NCI-H226 (cell line): ENCODE measurements at regions not wholly inside any gene's neighbourhood (a gene's known extent, or its start where the extent isn't known, plus 50 kb on each side); places are given as distances from the start of the nearest gene placed in this dataset.
A peak's percentile ranks its signal among the peaks of the same experiment; 100 is the strongest.

ENCODE experiments used
- DNase-seq: peaks from one replicate; pipeline ENCODE4 v3.0.0-alpha.2; 2015

DNA sequence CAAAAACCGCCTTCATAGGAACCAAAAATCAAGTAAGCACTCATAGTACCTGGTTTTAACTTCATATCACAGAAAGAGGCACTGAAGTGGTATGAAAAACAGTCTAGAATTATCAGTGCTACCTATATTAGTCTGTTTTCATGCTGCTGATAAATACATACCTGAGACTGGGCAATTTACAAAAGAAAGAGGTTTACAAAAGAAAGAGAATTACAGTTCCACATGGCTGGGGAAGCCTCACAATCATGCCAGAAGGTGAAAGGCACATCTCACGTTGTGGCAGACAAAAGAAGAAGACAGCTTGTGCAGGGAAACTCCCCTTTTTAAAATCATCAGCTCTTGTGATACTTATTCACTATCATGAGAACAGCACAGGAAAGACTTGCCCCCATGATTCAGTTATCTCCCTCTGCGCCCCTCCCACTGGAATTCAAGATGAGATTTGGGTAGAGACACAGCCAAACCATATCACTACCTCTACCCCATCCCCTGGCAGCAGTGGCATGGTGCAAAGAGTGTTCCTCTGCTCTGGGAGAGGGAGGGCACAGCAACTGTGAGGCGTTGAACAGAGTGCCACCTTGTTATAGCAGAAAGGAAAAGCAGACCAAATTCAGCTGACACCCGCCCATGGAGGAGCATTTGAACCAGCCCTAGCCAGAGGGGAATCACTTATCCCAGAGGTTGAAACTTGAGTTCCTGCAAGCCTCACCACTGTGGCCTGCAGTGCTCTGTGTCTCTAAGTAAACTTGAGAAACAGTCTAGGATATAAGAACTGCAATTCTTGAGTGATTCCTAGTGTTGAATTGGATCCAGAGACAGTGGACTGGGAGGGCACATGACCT lies 61.9 kb upstream of the PTPRZ1 start:
- no peak for DNase-seq

- no peak for DNase-seq
These were observed 65.9 kb upstream of the PTPRZ1 start for GRCh38 chr7:121807078-121807477.

DNA sequence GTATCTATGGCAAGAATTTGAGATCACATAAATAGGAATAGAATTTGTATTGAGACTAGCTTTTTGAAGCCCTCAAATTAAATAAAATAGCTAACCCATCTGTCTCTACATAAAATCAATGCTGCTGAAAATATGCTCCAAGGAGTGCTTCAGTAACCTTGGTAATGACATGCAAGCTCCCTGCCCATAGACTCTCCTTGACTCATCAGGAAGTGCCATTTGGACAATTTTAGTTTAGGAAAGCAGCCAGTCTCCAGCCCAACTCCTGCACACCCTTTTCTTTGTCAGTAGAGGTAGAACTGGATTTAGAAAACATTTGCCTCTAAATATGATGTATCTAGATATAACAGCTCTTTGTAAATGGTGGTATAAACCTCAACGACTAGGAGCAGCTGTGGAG lies 69.9 kb upstream of the PTPRZ1 start:
- DNase-seq: no peak

DNA sequence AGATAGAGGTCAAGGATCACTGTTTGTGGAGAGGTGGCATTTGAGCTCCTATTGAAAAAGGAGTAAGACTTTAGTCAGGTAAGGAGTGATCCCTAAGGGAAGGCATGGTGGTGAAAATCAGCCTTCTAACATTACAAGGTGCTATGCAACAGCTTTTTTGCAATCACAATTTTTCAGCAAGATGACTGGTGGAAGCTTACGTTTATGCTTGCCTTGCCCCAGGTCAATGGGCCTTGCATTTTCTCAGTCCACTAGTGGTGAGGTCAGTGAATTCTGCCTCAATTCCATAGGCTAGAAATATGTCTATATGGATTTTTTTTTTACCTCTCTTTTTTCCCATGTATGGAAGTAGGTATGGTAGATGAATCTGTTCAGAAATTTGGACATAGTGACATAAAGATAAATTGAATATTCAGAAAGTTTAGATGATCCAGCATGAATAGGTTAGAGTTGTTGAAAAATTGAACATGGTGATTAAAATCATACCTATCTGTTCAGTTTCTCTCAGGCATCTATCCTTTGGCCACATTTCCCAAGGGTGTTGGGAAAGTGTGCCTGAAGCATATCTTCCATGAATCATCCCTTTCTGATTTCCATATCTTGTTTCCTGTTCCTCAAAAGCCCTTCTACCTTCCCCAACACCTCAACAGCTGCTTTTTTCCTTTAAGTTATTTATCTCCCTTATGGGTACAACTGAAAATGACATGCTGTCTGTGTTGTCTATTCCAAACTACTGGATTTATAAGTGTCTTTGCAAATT lies 71.9 kb upstream of the PTPRZ1 start:
- DNase-seq: peak; percentile 40

- DNase-seq: peak; percentile 63
These were observed 74.1 kb upstream of the PTPRZ1 start for GRCh38 chr7:121798896-121799295.

GRCh38 chr7:121798453-121798840 lies 74.5 kb upstream of the PTPRZ1 start:
- DNase-seq: no peak

- DNase-seq: no peak
These were observed 75.1 kb upstream of the PTPRZ1 start for GRCh38 chr7:121797657-121798452.

GRCh38 chr7:121796936-121797656 lies 75.9 kb upstream of the PTPRZ1 start:
- DNase-seq: no peak

- no peak for DNase-seq
These were observed 76.6 kb upstream of the PTPRZ1 start for GRCh38 chr7:121796381-121796780.

DNA sequence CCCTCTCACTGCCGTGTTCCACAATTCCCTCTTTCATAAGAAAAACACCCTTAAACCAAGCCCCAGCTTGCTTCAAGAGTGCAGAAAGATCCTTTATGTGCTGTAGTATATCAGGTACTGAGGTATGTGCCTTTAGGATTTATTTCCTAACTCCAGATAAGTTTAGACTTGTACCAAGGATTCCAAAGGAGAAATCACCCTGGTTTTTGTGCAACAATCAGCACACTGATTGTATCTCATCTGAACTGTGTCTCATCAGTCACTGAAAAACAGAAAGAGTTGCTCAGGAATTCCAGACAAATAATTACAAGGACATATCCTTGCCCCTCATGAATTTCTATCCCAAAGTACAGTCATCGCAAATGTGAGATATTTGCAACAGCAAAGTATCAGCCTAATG lies 77.2 kb upstream of the PTPRZ1 start:
- DNase-seq: no peak

GRCh38 chr7:121793716-121794115 lies 79.2 kb upstream of the PTPRZ1 start:
- DNase-seq: peak; percentile 47

DNA sequence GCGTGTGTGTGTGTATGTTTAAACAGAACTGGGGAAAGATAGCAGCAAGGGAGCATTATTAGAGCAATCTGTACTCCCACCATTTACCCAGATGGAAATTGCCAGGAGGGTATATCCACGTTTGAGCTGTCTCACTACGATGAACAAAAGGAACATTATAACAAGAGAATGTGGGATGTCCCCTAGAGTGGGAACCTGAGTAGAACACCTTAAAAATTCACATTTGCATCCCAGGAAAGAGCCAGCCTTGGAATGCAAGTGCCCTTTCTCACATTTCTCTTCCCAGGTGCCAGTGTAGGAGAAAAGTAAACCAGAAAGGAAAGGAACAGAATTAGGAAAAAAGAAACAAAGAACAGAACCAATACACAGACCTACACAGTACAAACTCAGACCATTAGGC lies 95.3 kb upstream of the PTPRZ1 start:
- no peak for DNase-seq

DNA sequence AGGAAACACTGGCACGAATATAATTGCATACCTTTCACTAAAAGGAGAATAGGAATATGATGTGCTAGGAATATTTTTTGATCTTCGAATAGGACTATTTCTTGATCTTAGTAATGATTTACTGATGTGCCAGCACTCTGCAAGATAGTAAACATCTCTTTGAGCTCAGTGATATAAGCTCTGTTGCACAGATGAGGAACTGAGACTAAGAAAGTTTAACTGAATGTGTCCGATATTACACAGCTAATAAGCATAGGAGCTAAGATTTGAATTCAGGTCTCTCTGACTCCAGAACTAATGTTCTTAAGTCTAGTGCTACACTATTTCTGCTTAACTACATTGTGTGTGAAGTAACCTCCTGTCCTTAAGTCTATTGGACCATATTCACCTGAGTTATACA lies 98.4 kb upstream of the PTPRZ1 start:
- DNase-seq: no peak

GRCh38 chr7:121766676-121767075 lies 106.3 kb upstream of the PTPRZ1 start:
- DNase-seq: no peak

DNA sequence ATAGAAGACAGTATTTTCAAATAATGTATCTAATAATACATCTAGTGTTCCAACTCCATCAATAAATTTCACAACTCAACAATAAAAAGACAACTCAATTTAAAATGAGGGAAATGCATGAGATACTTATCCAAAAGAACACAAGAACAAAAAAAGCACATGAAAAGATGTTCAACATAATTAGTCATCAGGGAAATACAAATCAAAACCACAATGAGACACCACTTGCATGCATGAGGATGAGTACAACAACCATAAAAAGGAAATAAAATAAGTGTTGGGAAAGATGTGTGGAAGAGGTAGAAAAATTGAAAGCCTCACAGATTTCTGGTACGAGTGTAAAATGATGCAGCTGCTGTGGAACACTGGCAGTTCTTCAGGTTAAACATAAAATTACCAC lies 111.6 kb upstream of the PTPRZ1 start:
- DNase-seq: no peak

DNA sequence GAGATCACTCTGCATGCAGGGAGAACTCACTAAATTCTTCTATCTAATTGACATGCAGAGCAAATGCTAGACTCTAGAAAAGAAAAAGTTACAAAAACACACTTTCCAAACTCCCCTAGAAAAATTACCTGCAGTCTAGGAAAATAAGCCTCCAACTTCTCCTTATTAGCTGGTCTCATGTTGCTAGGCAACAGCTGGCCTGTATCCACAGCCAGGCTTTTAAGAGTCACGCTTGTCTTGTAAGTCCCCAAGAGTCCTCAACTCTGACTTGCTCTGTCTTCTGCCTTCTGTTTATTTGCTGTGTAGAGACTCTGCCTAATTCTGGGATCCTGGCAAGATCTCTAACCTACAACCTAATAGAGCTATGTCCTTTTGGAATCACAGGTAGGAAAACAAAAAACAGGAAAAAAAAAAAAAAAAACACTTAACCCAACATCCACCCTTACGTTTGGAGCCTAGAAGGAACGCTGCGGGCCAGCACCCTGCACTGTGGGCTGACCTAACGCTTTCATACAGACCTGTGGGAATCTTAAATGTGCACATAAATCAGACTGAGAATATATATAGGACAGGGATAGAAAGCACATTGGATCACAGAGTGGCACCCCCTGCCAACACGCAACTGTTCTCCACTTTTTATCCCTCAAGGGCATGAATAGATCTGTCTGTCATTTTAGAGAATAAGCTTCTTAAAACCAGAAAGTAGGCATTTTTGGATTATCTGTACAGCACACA lies 117.0 kb upstream of the PTPRZ1 start:
- DNase-seq: no peak

DNA sequence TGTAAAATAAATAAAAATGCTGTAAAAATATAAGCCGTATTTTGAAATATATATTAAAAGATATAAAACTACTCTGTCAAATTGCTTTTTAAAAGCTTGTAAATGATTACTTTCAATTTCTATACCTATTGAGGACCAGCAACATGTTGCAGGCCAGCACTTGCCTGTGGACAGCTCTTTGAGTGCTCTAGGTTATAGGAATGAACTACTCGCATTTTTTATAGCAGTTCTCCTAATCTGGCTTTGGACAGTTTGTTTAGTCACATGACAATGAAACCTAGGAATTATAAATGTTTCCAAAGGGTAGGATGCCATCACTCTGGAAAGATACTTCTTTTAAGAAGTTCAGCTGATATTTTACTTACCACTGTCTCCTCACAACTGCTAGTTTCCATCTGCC lies 117.7 kb upstream of the PTPRZ1 start:
- no peak for DNase-seq

DNA sequence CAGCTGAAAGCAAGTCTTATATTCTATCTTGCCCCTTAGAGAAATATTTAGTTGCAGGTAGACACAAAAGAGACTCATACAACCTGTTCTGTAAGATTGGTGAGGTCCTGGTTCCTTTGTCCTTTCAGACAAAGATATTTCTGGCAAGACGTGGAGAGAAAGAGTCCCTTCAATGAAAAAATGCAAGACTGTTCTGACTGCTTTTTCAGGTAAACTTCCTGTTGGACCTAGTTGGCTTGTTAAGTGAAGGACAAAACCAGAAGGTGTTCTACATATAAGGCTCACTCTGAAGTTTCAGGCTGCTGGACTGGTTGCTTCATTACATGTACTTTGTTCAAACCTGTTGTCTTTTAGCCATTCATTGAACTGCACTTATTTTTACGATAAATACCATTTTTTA lies 119.0 kb upstream of the PTPRZ1 start:
- DNase-seq: no peak

DNA sequence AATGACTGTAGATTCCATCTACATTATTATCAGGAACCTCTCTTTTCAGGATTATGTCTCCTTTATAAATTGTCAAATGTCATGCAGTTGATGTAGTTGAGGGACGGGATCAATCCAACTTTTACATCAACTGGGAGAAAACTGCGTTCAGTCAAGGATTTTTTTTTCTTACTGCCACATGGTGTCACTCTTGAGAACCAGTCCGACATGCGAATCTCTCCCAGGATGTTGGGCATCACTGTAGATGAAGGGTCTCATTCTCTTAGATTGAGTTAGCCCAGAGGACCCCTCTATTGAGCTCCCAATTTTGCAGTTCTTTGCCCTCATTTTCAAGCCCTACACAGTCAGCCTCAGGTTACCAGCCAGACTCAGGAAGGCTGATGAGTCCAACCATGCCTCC lies 120.3 kb upstream of the PTPRZ1 start:
- DNase-seq: peak; percentile 4

DNA sequence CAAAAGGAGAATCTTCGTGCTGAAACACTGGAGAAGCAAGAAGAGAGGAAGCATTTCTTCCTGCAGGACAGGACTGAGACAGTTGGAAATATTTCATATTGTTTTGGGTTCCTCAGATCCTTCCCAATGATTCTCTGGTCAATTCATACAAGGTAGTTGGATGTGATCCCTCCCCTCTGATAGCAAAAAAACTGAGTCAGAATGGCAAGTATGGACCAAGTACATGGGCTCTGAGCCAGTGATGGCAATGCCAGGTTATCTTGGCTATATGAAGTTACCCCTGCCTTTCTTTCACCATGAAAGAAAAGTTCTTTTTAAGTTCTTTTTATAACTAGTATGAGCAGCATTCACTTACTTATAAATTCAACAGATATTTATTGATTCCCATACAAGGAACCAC lies 124.4 kb upstream of the PTPRZ1 start:
- DNase-seq: no peak

- no peak for DNase-seq
These were observed 127.1 kb upstream of the PTPRZ1 start for GRCh38 chr7:121745856-121746255.

DNA sequence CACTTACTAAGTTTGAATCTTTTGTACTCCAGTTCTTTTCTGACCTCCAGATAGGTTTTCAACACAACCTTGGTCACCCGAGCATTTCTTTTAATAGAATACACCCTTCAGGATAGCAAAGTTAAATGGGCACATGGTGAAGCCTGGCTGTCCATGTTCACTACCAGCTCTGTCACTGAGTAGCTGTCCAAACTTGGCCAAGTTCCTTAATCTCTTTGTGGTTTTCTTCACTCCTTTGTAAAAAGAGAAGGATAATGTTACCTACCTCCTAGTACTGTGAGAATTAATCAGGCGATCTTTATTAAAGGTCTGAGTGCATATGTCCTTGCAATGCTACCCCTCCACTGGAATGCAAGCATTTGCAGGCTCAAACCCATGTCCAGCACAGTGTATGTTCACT lies 128.1 kb upstream of the PTPRZ1 start:
- no peak for DNase-seq
